ENCODE measurements at regions not wholly inside any gene's neighbourhood (a gene's known extent, or its start where the extent isn't known, plus 50 kb on each side); places are given as distances from the start of the nearest gene placed in this dataset.

GRCh38 chr6:147825848-147826247 is 317.4 kb downstream of the SAMD5 start:
- no peak overlapping the region for H3K4me2 ChIP-seq (ENCODE audit: insufficient read depth, low read length)
- no peaks in the 10 kb centered on the region for H4K20me1 ChIP-seq (ENCODE audit: insufficient read depth, low read length)
- no peaks in the 10 kb centered on the region for H3K9me3 ChIP-seq (ENCODE audit: low read depth, low read length)
- no peaks in the 10 kb centered on the region for H3K27me3 ChIP-seq (ENCODE audit: insufficient read depth, low read length)
- H3K4me1 ChIP-seq (ENCODE audit: insufficient read depth, low read length) = no peaks in the 10 kb centered on the region
- H3K36me3 ChIP-seq (ENCODE audit: insufficient read depth, low read length) = no peaks in the 10 kb centered on the region
- H2AFZ ChIP-seq (ENCODE audit: low read length) = no peak overlapping the region
- no peaks in the 10 kb centered on the region for H3K79me2 ChIP-seq (ENCODE audit: insufficient read depth, low read length)
- no peak overlapping the region for H3K27ac ChIP-seq (ENCODE audit: low read depth, low read length)
- DNase-seq (ENCODE audit: insufficient read length, low spot score, missing footprints) = no peak
- no peak overlapping the region for H3K4me3 ChIP-seq (ENCODE audit: insufficient read depth, low read length)
- TF ChIP-seq CTCF (IDR thresholded peaks at IDR 0.05; ENCODE audit: extremely low read depth, low read depth, low read length) = no peak

GRCh38 chr6:147826698-147827097 is 318.2 kb downstream of the SAMD5 start:
- Histone ChIP-seq H3K36me3 (ENCODE audit: insufficient read depth, low read length) (no peaks in the 10 kb centered on the region), H3K4me3 (ENCODE audit: insufficient read depth, low read length) (no peak overlapping the region), H2AFZ (ENCODE audit: low read length) (no peak overlapping the region), H3K79me2 (ENCODE audit: insufficient read depth, low read length) (no peaks in the 10 kb centered on the region), H3K4me2 (ENCODE audit: insufficient read depth, low read length) (no peak overlapping the region), H3K9me3 (ENCODE audit: low read depth, low read length) (no peaks in the 10 kb centered on the region), H3K4me1 (ENCODE audit: insufficient read depth, low read length) (no peaks in the 10 kb centered on the region), H4K20me1 (ENCODE audit: insufficient read depth, low read length) (no peaks in the 10 kb centered on the region), H3K27me3 (ENCODE audit: insufficient read depth, low read length) (no peaks in the 10 kb centered on the region), H3K27ac (ENCODE audit: low read depth, low read length) (no peak overlapping the region)
- no peak for DNase-seq (ENCODE audit: insufficient read length, low spot score, missing footprints)
- TF ChIP-seq CTCF (IDR thresholded peaks at IDR 0.05; ENCODE audit: extremely low read depth, low read depth, low read length) = no peak

- H3K4me2 ChIP-seq (ENCODE audit: insufficient read depth, low read length) = no peak overlapping the region
Measured at GRCh38 chr6:147829418-147829817, 320.9 kb downstream of the SAMD5 start.

GRCh38 chr6:147829835-147830234 is 321.3 kb downstream of the SAMD5 start:
- no peak overlapping the region for H3K4me2 ChIP-seq (ENCODE audit: insufficient read depth, low read length)
- no peak overlapping the region for H3K27ac ChIP-seq (ENCODE audit: low read depth, low read length)
- no peak for TF ChIP-seq CTCF (IDR thresholded peaks at IDR 0.05; ENCODE audit: extremely low read depth, low read depth, low read length)
- H3K27me3 ChIP-seq (ENCODE audit: insufficient read depth, low read length) = no peaks in the 10 kb centered on the region
- H3K36me3 ChIP-seq (ENCODE audit: insufficient read depth, low read length) = no peaks in the 10 kb centered on the region
- no peaks in the 10 kb centered on the region for H3K9me3 ChIP-seq (ENCODE audit: low read depth, low read length)
- H3K4me3 ChIP-seq (ENCODE audit: insufficient read depth, low read length) = no peak overlapping the region
- no peak overlapping the region for H2AFZ ChIP-seq (ENCODE audit: low read length)
- DNase-seq (ENCODE audit: insufficient read length, low spot score, missing footprints) = no peak
- no peaks in the 10 kb centered on the region for H3K4me1 ChIP-seq (ENCODE audit: insufficient read depth, low read length)
- H4K20me1 ChIP-seq (ENCODE audit: insufficient read depth, low read length) = no peaks in the 10 kb centered on the region
- no peaks in the 10 kb centered on the region for H3K79me2 ChIP-seq (ENCODE audit: insufficient read depth, low read length)

More at GRCh38 chr6:147829418-147829817, 320.9 kb downstream of the SAMD5 start:
- DNase-seq (ENCODE audit: insufficient read length, low spot score, missing footprints) = no peak
- no peak overlapping the region for H2AFZ ChIP-seq (ENCODE audit: low read length)
- TF ChIP-seq CTCF (IDR thresholded peaks at IDR 0.05; ENCODE audit: extremely low read depth, low read depth, low read length) = no peak
- no peaks in the 10 kb centered on the region for H3K79me2 ChIP-seq (ENCODE audit: insufficient read depth, low read length)
- H3K27ac ChIP-seq (ENCODE audit: low read depth, low read length) = no peak overlapping the region
- no peak overlapping the region for H3K4me3 ChIP-seq (ENCODE audit: insufficient read depth, low read length)
- H3K4me1 ChIP-seq (ENCODE audit: insufficient read depth, low read length) = no peaks in the 10 kb centered on the region
- H3K36me3 ChIP-seq (ENCODE audit: insufficient read depth, low read length) = no peaks in the 10 kb centered on the region
- H3K27me3 ChIP-seq (ENCODE audit: insufficient read depth, low read length) = no peaks in the 10 kb centered on the region
- H4K20me1 ChIP-seq (ENCODE audit: insufficient read depth, low read length) = no peaks in the 10 kb centered on the region
- no peaks in the 10 kb centered on the region for H3K9me3 ChIP-seq (ENCODE audit: low read depth, low read length)

Data from osteoblast (primary cell).